A172 (cell line): ENCODE measurements at regions not wholly inside any gene's neighbourhood (a gene's known extent, or its start where the extent isn't known, plus 50 kb on each side); places are given as distances from the start of the nearest gene placed in this dataset.
A peak's percentile ranks its signal among the peaks of the same experiment; 100 is the strongest.
"Not testable (repeated sequence)": the region's sequence is repeated elsewhere in the genome, so short reads cannot be mapped to it uniquely, and the experiment has no call there.

Source experiments
- DNase-seq: peaks from one replicate; pipeline ENCODE4 v3.0.0-alpha.2; 2015; ENCODE audit warnings: low spot score

GRCh38 chr9:90204128-90204831 is 438.3 kb downstream of the DIRAS2 start:
- no peak for DNase-seq

GRCh38 chr9:90213045-90213444 is 429.6 kb downstream of the DIRAS2 start:
- not testable (repeated sequence) for DNase-seq

GRCh38 chr9:90219548-90220118 is 423.0 kb downstream of the DIRAS2 start:
- DNase-seq, result no peak

- DNase-seq, result not testable (repeated sequence)
These were observed 420.7 kb downstream of the DIRAS2 start for GRCh38 chr9:90221899-90222298.

- DNase-seq, result peak; percentile 56
These were observed 415.7 kb downstream of the DIRAS2 start for GRCh38 chr9:90226839-90227338.

GRCh38 chr9:90233081-90233480 is 409.5 kb downstream of the DIRAS2 start:
- DNase-seq, result not testable (repeated sequence)

GRCh38 chr9:90240541-90240940 is 402.1 kb downstream of the DIRAS2 start:
- DNase-seq, result no peak

GRCh38 chr9:90245661-90246060 is 397.0 kb downstream of the DIRAS2 start:
- no peak for DNase-seq

GRCh38 chr9:90249094-90249493 is 393.5 kb downstream of the DIRAS2 start:
- no peak for DNase-seq

- no peak for DNase-seq
These were observed 391.3 kb downstream of the DIRAS2 start for GRCh38 chr9:90251316-90251715.

- DNase-seq, result no peak
These were observed 386.3 kb downstream of the DIRAS2 start for GRCh38 chr9:90256345-90256744.

- DNase-seq, result no peak
These were observed 383.0 kb downstream of the DIRAS2 start for GRCh38 chr9:90259311-90260246.

GRCh38 chr9:90261698-90262097 is 380.9 kb downstream of the DIRAS2 start:
- no peak for DNase-seq

GRCh38 chr9:90268613-90269012 is 374.0 kb downstream of the DIRAS2 start:
- DNase-seq, result no peak

GRCh38 chr9:90271707-90272106 is 370.9 kb downstream of the DIRAS2 start:
- no peak for DNase-seq

GRCh38 chr9:90274725-90275124 is 367.9 kb downstream of the DIRAS2 start:
- no peak for DNase-seq

GRCh38 chr9:90285946-90286345 is 356.7 kb downstream of the DIRAS2 start:
- no peak for DNase-seq

GRCh38 chr9:90287567-90288274 is 354.9 kb downstream of the DIRAS2 start:
- no peak for DNase-seq

- DNase-seq, result no peak
These were observed 354.4 kb downstream of the DIRAS2 start for GRCh38 chr9:90288275-90288639.

- no peak for DNase-seq
These were observed 351.7 kb downstream of the DIRAS2 start for GRCh38 chr9:90290716-90291485.

GRCh38 chr9:90296539-90296938 is 346.1 kb downstream of the DIRAS2 start:
- no peak for DNase-seq
